Astrocyte (in vitro differentiated cells and primary cell): ENCODE measurements at regions not wholly inside any gene's neighbourhood (a gene's known extent, or its start where the extent isn't known, plus 50 kb on each side); places are given as distances from the start of the nearest gene placed in this dataset.

Experiments used
- CTCF ChIP-seq: IDR thresholded peaks from 2 replicates; pipeline ENCODE4 v1.5.1; 2011; ENCODE audit warnings: low read depth, mild to moderate bottlenecking, inconsistent platforms, low read length, moderate library complexity; ENCODE audit not compliant: insufficient read depth
- EZH2 ChIP-seq: IDR thresholded peaks from 2 replicates; pipeline ENCODE4 v1.6.1; 2012; ENCODE audit warnings: mild to moderate bottlenecking, low read length, inconsistent platforms; ENCODE audit not compliant: insufficient read depth

GRCh38 chr6:121647905-121648304 lies 212.5 kb downstream of the GJA1 start:
- TF ChIP-seq CTCF (no peak), EZH2 (no peak)
